Endothelial cell of umbilical vein (primary cell): ENCODE measurements at regions not wholly inside any gene's neighbourhood (a gene's known extent, or its start where the extent isn't known, plus 50 kb on each side); places are given as distances from the start of the nearest gene placed in this dataset.

Source experiments
- BruUV-seq: library from RNA; stranded (reverse); fragments of 400-500 nt; replicated peaks from 2 replicates; lab custom pipeline; 2021; lab: Mats Ljungman, UMichigan
- CTCF ChIA-PET: fragments of 300-600, 350-600 bp; sonication (Branson Sonifier 250); formaldehyde crosslinking; loops from one replicate; lab custom pipeline; 2021; ENCODE audit warnings: antibody characterized with exemption, inconsistent platforms; lab: Charles Lee
- POLR2A ChIA-PET: fragments of 300-600, 350-600 bp; sonication (Branson Sonifier 250); formaldehyde crosslinking; loops from one replicate; lab custom pipeline; 2021; ENCODE audit warnings: antibody characterized with exemption, inconsistent platforms; lab: Charles Lee
- DNase-seq: peaks from one replicate; pipeline ENCODE4 v3.0.0-alpha.2; 2011; ENCODE audit warnings: low read depth, low spot score
- FAIRE-seq: peaks from 2 replicates; lab custom pipeline; 2011; peaks lifted over from hg19 to GRCh38; lab: Jason Lieb, UNC
- H2AFZ ChIP-seq: 2 replicates; pipeline ENCODE4 v1.6.0; 2012; ENCODE audit warnings: low read depth, low read length, control low read depth, inconsistent platforms
- H3K27ac ChIP-seq: 2 replicates; pipeline ENCODE4 v1.5.1; 2011; ENCODE audit warnings: low read depth, mild to moderate bottlenecking, control low read depth, low read length, moderate library complexity; ENCODE audit not compliant: insufficient read depth
- H3K27me3 ChIP-seq, 2 experiments: 2 replicates each; pipeline versions ENCODE4 v1.6.0 to v1.6.1; 2011; ENCODE audit warnings: low read length in 2 of 2, mixed read lengths in 1 of 2; ENCODE audit not compliant: control insufficient read depth in 2 of 2, insufficient read depth in 2 of 2
- H3K36me3 ChIP-seq, 2 experiments: 2 replicates in 1 of 2; 3 replicates in 1 of 2; pipeline ENCODE4 v1.5.1; 2011; ENCODE audit warnings: low read length in 2 of 2, mild to moderate bottlenecking in 1 of 2, moderate library complexity in 1 of 2; ENCODE audit not compliant: control insufficient read depth in 2 of 2, insufficient read depth in 2 of 2; ENCODE audit errors: extremely low read depth in 1 of 2
- H3K4me1 ChIP-seq: 3 replicates; pipeline ENCODE4 v1.5.1; 2011; ENCODE audit warnings: mild to moderate bottlenecking, low read length; ENCODE audit not compliant: control insufficient read depth, insufficient read depth; ENCODE audit errors: extremely low read depth
- H3K4me2 ChIP-seq: 2 replicates; pipeline ENCODE4 v1.6.1; 2011; ENCODE audit warnings: low read length, control low read depth, mixed read lengths; ENCODE audit not compliant: insufficient read depth
- H3K4me3 ChIP-seq, 3 experiments: fragments of 200-600 bp in 1 of 3; sonication (generic), shearing (Covaris generic) in 1 of 3; replicated peaks in 1 of 3; 2 replicates each; pipeline ENCODE4 v1.5.1; 2011 to 2016; ENCODE audit warnings: control low read depth in 3 of 3, low read length in 3 of 3, mild to moderate bottlenecking in 2 of 3, inconsistent platforms in 1 of 3, low read depth in 1 of 3, moderate library complexity in 1 of 3; ENCODE audit not compliant: insufficient read depth in 1 of 3
- H3K79me2 ChIP-seq: 2 replicates; pipeline ENCODE4 v1.6.0; 2012; ENCODE audit warnings: low read length, inconsistent platforms; ENCODE audit not compliant: control insufficient read depth, insufficient read depth
- H3K9ac ChIP-seq: replicated peaks from 2 replicates; pipeline ENCODE3; 2011; ENCODE audit warnings: low read length, control low read depth; ENCODE audit not compliant: insufficient read depth; ENCODE audit errors: extremely low read depth
- H3K9me1 ChIP-seq: replicated peaks from 3 replicates; pipeline ENCODE4 v1.6.0; 2011; ENCODE audit warnings: mild to moderate bottlenecking, low read length; ENCODE audit not compliant: control insufficient read depth, insufficient read depth; ENCODE audit errors: extremely low read depth
- H3K9me3 ChIP-seq: replicated peaks from 2 replicates; pipeline ENCODE4 v1.5.1; 2012; ENCODE audit warnings: low read length, inconsistent platforms; ENCODE audit not compliant: control insufficient read depth, insufficient read depth
- H4K20me1 ChIP-seq: replicated peaks from 2 replicates; pipeline ENCODE3; 2011; ENCODE audit warnings: mild to moderate bottlenecking, low read length; ENCODE audit not compliant: control insufficient read depth, insufficient read depth; ENCODE audit errors: extremely low read depth
- CTCF ChIP-seq, 2 donors: IDR thresholded peaks; 1 replicate in 1 of 2; 2 replicates in 1 of 2; pipeline ENCODE4 v1.5.1; 2011; ENCODE audit warnings: low read length in 2 of 2, mild to moderate bottlenecking in 2 of 2, moderate library complexity in 2 of 2, control low read depth in 1 of 2, inconsistent platforms in 1 of 2, low read depth in 1 of 2; ENCODE audit not compliant: insufficient read depth in 1 of 2; ENCODE audit errors: extremely low read depth in 1 of 2
- EZH2 ChIP-seq: IDR thresholded peaks from 2 replicates; pipeline ENCODE4 v1.6.1; 2012; ENCODE audit warnings: borderline replicate concordance, low read depth, mild to moderate bottlenecking, moderate library complexity, low read length, inconsistent platforms; ENCODE audit not compliant: severe bottlenecking
- FOS ChIP-seq: IDR thresholded peaks from 2 replicates; pipeline ENCODE4 v1.6.1; 2011; ENCODE audit warnings: mild to moderate bottlenecking, low read length, moderate library complexity, borderline replicate concordance; ENCODE audit not compliant: insufficient read depth
- GATA2 ChIP-seq: IDR thresholded peaks from 2 replicates; pipeline ENCODE4 v1.7.0; 2011; ENCODE audit warnings: low read depth, mild to moderate bottlenecking, moderate library complexity, mixed read lengths, low read length; ENCODE audit not compliant: insufficient read length, insufficient read depth
- JUN ChIP-seq: IDR thresholded peaks from 2 replicates; pipeline ENCODE4 v1.6.1; 2011; ENCODE audit warnings: borderline replicate concordance, low read depth; ENCODE audit not compliant: insufficient read length, insufficient read depth
- MAX ChIP-seq: IDR thresholded peaks from 2 replicates; pipeline ENCODE4 v1.6.1; 2011; ENCODE audit not compliant: insufficient read depth, insufficient read length
- MYC ChIP-seq: IDR thresholded peaks from one replicate; pipeline ENCODE4 v1.6.1; 2011; ENCODE audit warnings: mild to moderate bottlenecking, low read depth, low read length
- POLR2A ChIP-seq: IDR thresholded peaks from 2 replicates; pipeline ENCODE4 v1.6.1; 2012; ENCODE audit warnings: low read depth, mild to moderate bottlenecking, control low read depth, low read length
- POLR2AphosphoS5 ChIP-seq: IDR thresholded peaks from 2 replicates; pipeline ENCODE4 v1.6.1; 2012; ENCODE audit warnings: low read depth, mild to moderate bottlenecking, control low read depth, low read length, moderate library complexity; ENCODE audit not compliant: insufficient read depth
- dilution Hi-C: fragments of 300-500 bp; cut with MboI; formaldehyde crosslinking; loops from one replicate; pipeline ENCODE4 v1.15.0; 2019; ENCODE audit warnings: low sequenced_read_pairs; ENCODE audit not compliant: extremely low pct_ligation_motif_present
- intact Hi-C: fragments of 100-400 bp; cut with micrococcal nuclease; formaldehyde crosslinking; loops from one replicate; pipeline ENCODE4 v1.10.0; 2022

- intact Hi-C loops (no loop called here), dilution Hi-C loops (no loop called here)
- Histone ChIP-seq H3K9me1 (no peaks in the 10 kb centered on the region), H3K9ac (no peak overlapping the region), H3K27me3 (peaks cover 0 to 5% of the 10 kb centered on the region in 2 experiments), H2AFZ (no peak overlapping the region), H3K4me2 (no peak overlapping the region), H3K36me3 (no peaks in the 10 kb centered on the region), H3K27ac (no peak overlapping the region), H3K9me3 (no peaks in the 10 kb centered on the region), H3K79me2 (no peaks in the 10 kb centered on the region), H3K4me1 (no peaks in the 10 kb centered on the region), H3K4me3 (no peak overlapping the region), H4K20me1 (no peaks in the 10 kb centered on the region)
- DNase-seq (no peak), FAIRE-seq (no peak)
- POLR2A ChIA-PET, result no interaction called here
- CTCF ChIA-PET, result interaction anchor here (1.6 kb wide), 1 partner anchor 33 kb away, joined by 3 read pairs; no protein-coding TSS in a partner anchor
- BruUV-seq, result no TSS peak
- TF ChIP-seq CTCF (IDR thresholded peaks at IDR 0.05; ENCODE audit: extremely low read depth in 1 of 2, insufficient read depth in 1 of 2, low read depth in 1 of 2, low read length in 2 of 2), result no peak
- no peak for TF ChIP-seq MAX
- TF ChIP-seq EZH2, result no peak
- no peak for TF ChIP-seq POLR2AphosphoS5
- no peak for TF ChIP-seq FOS
- no peak for TF ChIP-seq GATA2
- no peak for TF ChIP-seq MYC
- TF ChIP-seq POLR2A, result no peak
- TF ChIP-seq JUN, result no peak
Observed at GRCh38 chr22:27185099-27185709, 527.8 kb downstream of the MIAT start.
